Activated B cell treated with CpG ODN at 0.5 μM for 24 hours (primary cell): ENCODE measurements at regions not wholly inside any gene's neighbourhood (a gene's known extent, or its start where the extent isn't known, plus 50 kb on each side); places are given as distances from the start of the nearest gene placed in this dataset.

Experiments used
- ATAC-seq: fragments of 200-7000 bp; cut with Tn5 transposase; one replicate; pipeline ENCODE4 v1.10.0; 2021; ENCODE audit warnings: low read depth, mild to moderate bottlenecking, moderate library complexity
- CTCF ChIA-PET: fragments of 350-600 bp; sonication (Branson Sonifier 250); formaldehyde crosslinking; loops from one replicate; lab custom pipeline; 2021; ENCODE audit warnings: antibody characterized with exemption; lab: Charles Lee
- POLR2A ChIA-PET: fragments of 350-600 bp; sonication (Branson Sonifier 250); formaldehyde crosslinking; loops from one replicate; lab custom pipeline; 2021; ENCODE audit warnings: antibody characterized with exemption; lab: Charles Lee
- DNase-seq: peaks from one replicate; pipeline ENCODE4 v3.0.0; 2022
- H3K27ac Mint-ChIP-seq: one replicate; pipeline ENCODE4 v1.8.0; 2020; ENCODE audit warnings: mixed read lengths
- H3K27me3 Mint-ChIP-seq: one replicate; pipeline ENCODE4 v1.8.0; 2021; ENCODE audit warnings: mixed read lengths
- H3K36me3 Mint-ChIP-seq: one replicate; pipeline ENCODE4 v1.8.0; 2021; ENCODE audit warnings: low read depth, mixed read lengths
- H3K4me1 Mint-ChIP-seq: one replicate; pipeline ENCODE4 v1.8.0; 2021; ENCODE audit warnings: mixed read lengths
- H3K4me3 Mint-ChIP-seq: one replicate; pipeline ENCODE4 v1.8.0; 2020; ENCODE audit warnings: mild to moderate bottlenecking, mixed read lengths
- H3K9me3 Mint-ChIP-seq: one replicate; pipeline ENCODE4 v1.8.0; 2020; ENCODE audit warnings: mixed read lengths
- CTCF ChIP-seq: fragments of 200-600 bp; IDR thresholded peaks from one replicate; pipeline ENCODE4 v1.8.0; 2022; ENCODE audit warnings: antibody characterized with exemption, mild to moderate bottlenecking
- intact Hi-C: fragments of 100-400 bp; cut with micrococcal nuclease; formaldehyde crosslinking; loops from one replicate; pipeline ENCODE4 v1.15.1; 2024

GRCh38 chr3:178181088-178181487 lies 355.1 kb upstream of the KCNMB2 start:
- H3K9me3 Mint-ChIP-seq: no peaks in the 10 kb centered on the region
- no peaks in the 10 kb centered on the region for H3K27me3 Mint-ChIP-seq
- H3K4me3 Mint-ChIP-seq: no peak overlapping the region
- ChIA-PET CTCF (no interaction called here), POLR2A (no interaction called here)
- H3K4me1 Mint-ChIP-seq: no peaks in the 10 kb centered on the region
- H3K27ac Mint-ChIP-seq: no peak overlapping the region
- DNase-seq (no peak), ATAC-seq (no peak)
- H3K36me3 Mint-ChIP-seq: no peaks in the 10 kb centered on the region
- intact Hi-C loops: no loop called here
- no peak for TF ChIP-seq CTCF

- no peak for ATAC-seq
- CTCF ChIA-PET: no interaction called here
- Mint-ChIP-seq H3K4me3 (no peak overlapping the region), H3K36me3 (no peaks in the 10 kb centered on the region), H3K27me3 (no peaks in the 10 kb centered on the region), H3K9me3 (peaks cover 2% of the 10 kb centered on the region), H3K27ac (no peak overlapping the region), H3K4me1 (no peaks in the 10 kb centered on the region)
- DNase-seq: no peak
- intact Hi-C loops: no loop called here
- TF ChIP-seq CTCF: no peak
- POLR2A ChIA-PET: no interaction called here
Observed at GRCh38 chr3:178181784-178182183, 354.5 kb upstream of the KCNMB2 start.

- ATAC-seq: no peak
Observed at GRCh38 chr3:178182337-178182779, 353.9 kb upstream of the KCNMB2 start.

GRCh38 chr3:178184833-178185232 lies 351.4 kb upstream of the KCNMB2 start:
- Mint-ChIP-seq H3K4me3 (no peak overlapping the region), H3K27me3 (no peaks in the 10 kb centered on the region), H3K4me1 (no peaks in the 10 kb centered on the region), H3K36me3 (no peaks in the 10 kb centered on the region), H3K27ac (no peak overlapping the region), H3K9me3 (peaks cover 2% of the 10 kb centered on the region)
- TF ChIP-seq CTCF: no peak
- ChIA-PET POLR2A (no interaction called here), CTCF (no interaction called here)
- intact Hi-C loops: no loop called here
- ATAC-seq (no peak), DNase-seq (no peak)

More at GRCh38 chr3:178182337-178182779, 353.9 kb upstream of the KCNMB2 start:
- no peak for DNase-seq
- CTCF ChIA-PET: no interaction called here
- intact Hi-C loops: no loop called here
- Mint-ChIP-seq H3K4me1 (no peaks in the 10 kb centered on the region), H3K9me3 (peaks cover 2% of the 10 kb centered on the region), H3K36me3 (no peaks in the 10 kb centered on the region), H3K4me3 (no peak overlapping the region), H3K27me3 (no peaks in the 10 kb centered on the region), H3K27ac (no peak overlapping the region)
- POLR2A ChIA-PET: no interaction called here
- TF ChIP-seq CTCF: no peak

GRCh38 chr3:178186666-178187065 lies 349.6 kb upstream of the KCNMB2 start:
- no peak overlapping the region for H3K4me3 Mint-ChIP-seq
- peaks cover 2% of the 10 kb centered on the region for H3K9me3 Mint-ChIP-seq
- ChIA-PET CTCF (no interaction called here), POLR2A (no interaction called here)
- TF ChIP-seq CTCF: no peak
- H3K4me1 Mint-ChIP-seq: no peaks in the 10 kb centered on the region
- H3K27me3 Mint-ChIP-seq: peaks cover 2% of the 10 kb centered on the region
- no peaks in the 10 kb centered on the region for H3K36me3 Mint-ChIP-seq
- DNase-seq: no peak
- no peak for ATAC-seq
- intact Hi-C loops: no loop called here
- H3K27ac Mint-ChIP-seq: no peak overlapping the region
